ENCODE measurements at regions not wholly inside any gene's neighbourhood (a gene's known extent, or its start where the extent isn't known, plus 50 kb on each side); places are given as distances from the start of the nearest gene placed in this dataset.

GRCh38 chr2:204449977-204450376 lies 95.3 kb upstream of the PARD3B start:
- no peak for DNase-seq (ENCODE audit: insufficient read length, low spot score)
- no peak for FAIRE-seq

GRCh38 chr2:204451766-204452165 lies 93.5 kb upstream of the PARD3B start:
- FAIRE-seq (no peak), DNase-seq (ENCODE audit: insufficient read length, low spot score) (no peak)

GRCh38 chr2:204452464-204453023 lies 92.7 kb upstream of the PARD3B start:
- DNase-seq (ENCODE audit: insufficient read length, low spot score) = no peak
- FAIRE-seq = no peak

- FAIRE-seq (no peak), DNase-seq (ENCODE audit: insufficient read length, low spot score) (no peak)
Observed at GRCh38 chr2:204453730-204454167, 91.5 kb upstream of the PARD3B start.

- no peak for DNase-seq (ENCODE audit: insufficient read length, low spot score)
- no peak for FAIRE-seq
Observed at GRCh38 chr2:204454672-204455380, 90.4 kb upstream of the PARD3B start.

GRCh38 chr2:204468746-204469429 lies 76.4 kb upstream of the PARD3B start:
- no peak for FAIRE-seq
- DNase-seq (ENCODE audit: insufficient read length, low spot score) = no peak

GRCh38 chr2:204470178-204470620 lies 75.1 kb upstream of the PARD3B start:
- DNase-seq (ENCODE audit: insufficient read length, low spot score) (no peak), FAIRE-seq (no peak)

GRCh38 chr2:204470621-204471196 lies 74.6 kb upstream of the PARD3B start:
- DNase-seq (ENCODE audit: insufficient read length, low spot score) = no peak
- FAIRE-seq = no peak

- FAIRE-seq (no peak), DNase-seq (ENCODE audit: insufficient read length, low spot score) (no peak)
Observed at GRCh38 chr2:204472375-204472774, 72.9 kb upstream of the PARD3B start.

GRCh38 chr2:204473224-204473623 lies 72.1 kb upstream of the PARD3B start:
- DNase-seq (ENCODE audit: insufficient read length, low spot score) = no peak
- FAIRE-seq = no peak

- FAIRE-seq = no peak
- DNase-seq (ENCODE audit: insufficient read length, low spot score) = no peak
Observed at GRCh38 chr2:204475399-204475798, 69.9 kb upstream of the PARD3B start.

- FAIRE-seq = no peak
- no peak for DNase-seq (ENCODE audit: insufficient read length, low spot score)
Observed at GRCh38 chr2:204477358-204477950, 67.8 kb upstream of the PARD3B start.

- no peak for FAIRE-seq
- no peak for DNase-seq (ENCODE audit: insufficient read length, low spot score)
Observed at GRCh38 chr2:204479557-204479956, 65.7 kb upstream of the PARD3B start.

GRCh38 chr2:204480676-204481075 lies 64.6 kb upstream of the PARD3B start:
- FAIRE-seq (no peak), DNase-seq (ENCODE audit: insufficient read length, low spot score) (no peak)

GRCh38 chr2:204483608-204484081 lies 61.6 kb upstream of the PARD3B start:
- DNase-seq (ENCODE audit: insufficient read length, low spot score) (no peak), FAIRE-seq (no peak)

- no peak for DNase-seq (ENCODE audit: insufficient read length, low spot score)
- no peak for FAIRE-seq
Observed at GRCh38 chr2:204486321-204486720, 59.0 kb upstream of the PARD3B start.

- FAIRE-seq = no peak
- no peak for DNase-seq (ENCODE audit: insufficient read length, low spot score)
Observed at GRCh38 chr2:204486805-204487204, 58.5 kb upstream of the PARD3B start.

- FAIRE-seq (no peak), DNase-seq (ENCODE audit: insufficient read length, low spot score) (no peak)
Observed at GRCh38 chr2:204487447-204488229, 57.6 kb upstream of the PARD3B start.

GRCh38 chr2:204491528-204491927 lies 53.7 kb upstream of the PARD3B start:
- DNase-seq (ENCODE audit: insufficient read length, low spot score) (no peak), FAIRE-seq (no peak)

GRCh38 chr2:204492417-204492816 lies 52.9 kb upstream of the PARD3B start:
- DNase-seq (ENCODE audit: insufficient read length, low spot score) (no peak), FAIRE-seq (no peak)

Measured in GM19239 (cell line).